HS-27A (cell line): ENCODE measurements at regions not wholly inside any gene's neighbourhood (a gene's known extent, or its start where the extent isn't known, plus 50 kb on each side); places are given as distances from the start of the nearest gene placed in this dataset.
"Not testable (repeated sequence)": the region's sequence is repeated elsewhere in the genome, so short reads cannot be mapped to it uniquely, and the experiment has no call there.

Source experiments
- DNase-seq: peaks from one replicate; pipeline ENCODE4 v3.0.0-alpha.2; 2012; ENCODE audit warnings: low read depth, missing footprints

GRCh38 chr14:24744641-24745040 is 110.7 kb upstream of the GZMB start:
- DNase-seq = no peak

GRCh38 chr14:24741871-24742270 is 107.9 kb upstream of the GZMB start:
- no peak for DNase-seq

- no peak for DNase-seq
Measured at GRCh38 chr14:24735984-24736630, 102.1 kb upstream of the GZMB start.

GRCh38 chr14:24734917-24735500 is 101.0 kb upstream of the GZMB start:
- peak; percentile 56 for DNase-seq

- DNase-seq = no peak
Measured at GRCh38 chr14:24726480-24726879, 92.5 kb upstream of the GZMB start.

- DNase-seq = no peak
Measured at GRCh38 chr14:24725311-24725710, 91.3 kb upstream of the GZMB start.

GRCh38 chr14:24721775-24722174 is 87.8 kb upstream of the GZMB start:
- DNase-seq = no peak

- DNase-seq = no peak
Measured at GRCh38 chr14:24715239-24715638, 81.2 kb upstream of the GZMB start.

- no peak for DNase-seq
Measured at GRCh38 chr14:24713404-24713803, 79.4 kb upstream of the GZMB start.

- no peak for DNase-seq
Measured at GRCh38 chr14:24712909-24713308, 78.9 kb upstream of the GZMB start.

- no peak for DNase-seq
Measured at GRCh38 chr14:24712374-24712773, 78.4 kb upstream of the GZMB start.

- no peak for DNase-seq
Measured at GRCh38 chr14:24710403-24711112, 76.6 kb upstream of the GZMB start.

GRCh38 chr14:24708684-24709083 is 74.7 kb upstream of the GZMB start:
- DNase-seq = no peak

- DNase-seq = no peak
Measured at GRCh38 chr14:24706351-24706750, 72.4 kb upstream of the GZMB start.

GRCh38 chr14:24705840-24706239 is 71.8 kb upstream of the GZMB start:
- no peak for DNase-seq

- DNase-seq = no peak
Measured at GRCh38 chr14:24701062-24701461, 67.1 kb upstream of the GZMB start.

GRCh38 chr14:24700511-24700910 is 66.5 kb upstream of the GZMB start:
- DNase-seq = no peak

GRCh38 chr14:24699052-24699451 is 65.1 kb upstream of the GZMB start:
- no peak for DNase-seq

GRCh38 chr14:24696280-24696920 is 62.4 kb upstream of the GZMB start:
- not testable (repeated sequence) for DNase-seq

GRCh38 chr14:24695265-24696241 is 61.6 kb upstream of the GZMB start:
- no peak for DNase-seq

- DNase-seq = no peak
Measured at GRCh38 chr14:24694680-24695079, 60.7 kb upstream of the GZMB start.

- DNase-seq = no peak
Measured at GRCh38 chr14:24693983-24694382, 60.0 kb upstream of the GZMB start.
